Calu3 (cell line): ENCODE measurements at regions not wholly inside any gene's neighbourhood (a gene's known extent, or its start where the extent isn't known, plus 50 kb on each side); places are given as distances from the start of the nearest gene placed in this dataset.

Experiments used
- BruUV-seq: library from RNA; stranded (reverse); fragments of 400-500 nt; replicated peaks from 2 replicates; lab custom pipeline; 2021; lab: Mats Ljungman, UMichigan
- CTCF ChIA-PET: fragments of 300-600 bp; sonication (Branson Sonifier 250); formaldehyde crosslinking; loops from one replicate; lab custom pipeline; 2022; ENCODE audit warnings: antibody characterized with exemption; lab: Charles Lee
- DNase-seq: peaks from one replicate; pipeline ENCODE4 v3.0.0; 2022
- H3K27ac Mint-ChIP-seq: one replicate; pipeline ENCODE4 v1.8.0; 2022; ENCODE audit warnings: mixed read lengths; ENCODE audit not compliant: unreplicated experiment
- H3K27me3 Mint-ChIP-seq: one replicate; pipeline ENCODE4 v1.8.0; 2022; ENCODE audit warnings: mixed read lengths; ENCODE audit not compliant: unreplicated experiment
- H3K36me3 Mint-ChIP-seq: one replicate; pipeline ENCODE4 v1.8.0; 2022; ENCODE audit warnings: mild to moderate bottlenecking, moderate library complexity, mixed read lengths; ENCODE audit not compliant: insufficient read depth, unreplicated experiment
- H3K4me1 Mint-ChIP-seq: one replicate; pipeline ENCODE4 v1.8.0; 2022; ENCODE audit warnings: mild to moderate bottlenecking, low read depth, mixed read lengths; ENCODE audit not compliant: unreplicated experiment
- H3K4me3 Mint-ChIP-seq: one replicate; pipeline ENCODE4 v1.8.0; 2022; ENCODE audit warnings: mild to moderate bottlenecking, low read depth, moderate library complexity, mixed read lengths; ENCODE audit not compliant: unreplicated experiment
- H3K9me3 Mint-ChIP-seq: one replicate; pipeline ENCODE4 v1.8.0; 2022; ENCODE audit warnings: low read depth, mixed read lengths; ENCODE audit not compliant: unreplicated experiment
- intact Hi-C: fragments of 100-400 bp; cut with micrococcal nuclease; formaldehyde crosslinking; loops from one replicate; pipeline ENCODE4 v1.10.0; 2022; ENCODE audit not compliant: unreplicated experiment
- TF ChIP-seq, protein P1 (sequence below): fragments of 200-600 bp; IDR thresholded peaks from one replicate; pipeline ENCODE4 v1.8.0; 2022; ENCODE audit warnings: antibody characterized with exemption; ENCODE audit not compliant: unreplicated experiment

GRCh38 chr12:43177276-43177675, 374.7 kb downstream of the ADAMTS20 start:
- no peak for DNase-seq
- no TSS peak for BruUV-seq
- CTCF ChIA-PET = no interaction called here
- Mint-ChIP-seq H3K36me3 (no peaks in the 10 kb centered on the region), H3K27me3 (no peaks in the 10 kb centered on the region), H3K9me3 (no peaks in the 10 kb centered on the region), H3K27ac (no peak overlapping the region), H3K4me3 (no peak overlapping the region), H3K4me1 (no peaks in the 10 kb centered on the region)
- intact Hi-C loops = no loop called here
- TF ChIP-seq, protein P1, sequence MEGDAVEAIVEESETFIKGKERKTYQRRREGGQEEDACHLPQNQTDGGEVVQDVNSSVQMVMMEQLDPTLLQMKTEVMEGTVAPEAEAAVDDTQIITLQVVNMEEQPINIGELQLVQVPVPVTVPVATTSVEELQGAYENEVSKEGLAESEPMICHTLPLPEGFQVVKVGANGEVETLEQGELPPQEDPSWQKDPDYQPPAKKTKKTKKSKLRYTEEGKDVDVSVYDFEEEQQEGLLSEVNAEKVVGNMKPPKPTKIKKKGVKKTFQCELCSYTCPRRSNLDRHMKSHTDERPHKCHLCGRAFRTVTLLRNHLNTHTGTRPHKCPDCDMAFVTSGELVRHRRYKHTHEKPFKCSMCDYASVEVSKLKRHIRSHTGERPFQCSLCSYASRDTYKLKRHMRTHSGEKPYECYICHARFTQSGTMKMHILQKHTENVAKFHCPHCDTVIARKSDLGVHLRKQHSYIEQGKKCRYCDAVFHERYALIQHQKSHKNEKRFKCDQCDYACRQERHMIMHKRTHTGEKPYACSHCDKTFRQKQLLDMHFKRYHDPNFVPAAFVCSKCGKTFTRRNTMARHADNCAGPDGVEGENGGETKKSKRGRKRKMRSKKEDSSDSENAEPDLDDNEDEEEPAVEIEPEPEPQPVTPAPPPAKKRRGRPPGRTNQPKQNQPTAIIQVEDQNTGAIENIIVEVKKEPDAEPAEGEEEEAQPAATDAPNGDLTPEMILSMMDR = no peak

- no peaks in the 10 kb centered on the region for H3K36me3 Mint-ChIP-seq
- no peaks in the 10 kb centered on the region for H3K9me3 Mint-ChIP-seq
- CTCF ChIA-PET = no interaction called here
- H3K4me3 Mint-ChIP-seq = no peak overlapping the region
- TF ChIP-seq, protein P1 = no peak
- no TSS peak for BruUV-seq
- DNase-seq = no peak
- H3K27me3 Mint-ChIP-seq = no peaks in the 10 kb centered on the region
- intact Hi-C loops = no loop called here
- H3K4me1 Mint-ChIP-seq = peaks cover 7% of the 10 kb centered on the region
- H3K27ac Mint-ChIP-seq = no peak overlapping the region
Observed at GRCh38 chr12:43169115-43169681, 382.8 kb downstream of the ADAMTS20 start.

DNA sequence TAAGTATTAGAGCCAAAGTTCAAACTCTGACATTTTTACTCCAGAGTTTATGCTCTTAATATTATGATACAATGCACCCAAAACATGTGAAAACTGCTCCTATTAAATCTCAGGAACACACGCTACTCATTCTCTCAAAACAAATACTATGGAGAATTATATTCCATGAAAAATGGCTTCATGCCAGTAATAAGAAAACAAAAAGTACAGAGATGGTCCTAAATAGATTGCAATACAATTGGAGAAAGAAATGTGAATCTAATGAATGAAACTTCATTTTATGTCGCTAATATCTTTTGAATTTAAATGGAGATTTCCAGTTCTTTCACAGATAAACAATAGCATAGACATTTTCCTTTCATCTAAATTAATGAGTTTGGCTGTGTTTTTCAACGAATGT, 384.3 kb downstream of the ADAMTS20 start:
- no peak for DNase-seq
- CTCF ChIA-PET = no interaction called here
- Mint-ChIP-seq H3K27me3 (no peaks in the 10 kb centered on the region), H3K4me1 (peaks cover 7% of the 10 kb centered on the region), H3K27ac (no peak overlapping the region), H3K4me3 (no peak overlapping the region), H3K36me3 (no peaks in the 10 kb centered on the region), H3K9me3 (no peaks in the 10 kb centered on the region)
- no TSS peak for BruUV-seq
- TF ChIP-seq, protein P1 = no peak
- intact Hi-C loops = no loop called here

GRCh38 chr12:43165351-43165750, 386.7 kb downstream of the ADAMTS20 start:
- Mint-ChIP-seq H3K27ac (no peak overlapping the region), H3K36me3 (no peaks in the 10 kb centered on the region), H3K4me1 (peaks cover 7% of the 10 kb centered on the region), H3K9me3 (no peaks in the 10 kb centered on the region), H3K4me3 (no peak overlapping the region), H3K27me3 (no peaks in the 10 kb centered on the region)
- no peak for DNase-seq
- no TSS peak for BruUV-seq
- intact Hi-C loops = no loop called here
- TF ChIP-seq, protein P1 = no peak
- CTCF ChIA-PET = no interaction called here
